PC-9 (cell line): ENCODE measurements at regions not wholly inside any gene's neighbourhood (a gene's known extent, or its start where the extent isn't known, plus 50 kb on each side); places are given as distances from the start of the nearest gene placed in this dataset.

ENCODE experiments used
- BruUV-seq: library from RNA; stranded (reverse); fragments of 400-500 nt; replicated peaks from 2 replicates; lab custom pipeline; 2021; lab: Mats Ljungman, UMichigan
- CTCF ChIA-PET: fragments of 300-600 bp; sonication (Branson Sonifier 250); formaldehyde crosslinking; loops from one replicate; lab custom pipeline; 2022; ENCODE audit warnings: antibody characterized with exemption; lab: Charles Lee
- POLR2A ChIA-PET: fragments of 300-600 bp; sonication (Branson Sonifier 250); formaldehyde crosslinking; loops from one replicate; lab custom pipeline; 2022; ENCODE audit warnings: antibody characterized with exemption; ENCODE audit not compliant: unreplicated experiment; lab: Charles Lee
- DNase-seq, 2 experiments: peaks; one replicate each; pipeline versions ENCODE4 v3.0.0 to v3.0.0-alpha.2; 2015 to 2022; ENCODE audit warnings: mixed read lengths in 1 of 2
- H2AFZ ChIP-seq: fragments of 200-600 bp; sonication (generic); 2 replicates; pipeline ENCODE4 v1.8.1; 2017; ENCODE audit warnings: antibody characterized with exemption
- H3F3A ChIP-seq: fragments of 200-600 bp; sonication (generic); 2 replicates; pipeline ENCODE4 v1.8.1; 2017; ENCODE audit warnings: antibody characterized with exemption, mild to moderate bottlenecking, low read depth; ENCODE audit not compliant: insufficient read depth
- H3K27ac ChIP-seq: fragments of 200-600 bp; sonication (generic); 2 replicates; pipeline ENCODE4 v1.6.1; 2016; ENCODE audit warnings: mixed run types
- H3K27me3 ChIP-seq: fragments of 200-600 bp; sonication (generic); 2 replicates; pipeline ENCODE4 v1.6.1; 2016; ENCODE audit warnings: low read depth, mixed run types; ENCODE audit not compliant: insufficient read depth
- H3K36me3 ChIP-seq: fragments of 200-600 bp; sonication (generic); 2 replicates; pipeline ENCODE4 v1.6.1; 2016; ENCODE audit warnings: low read depth, mixed run types
- H3K4me1 ChIP-seq: fragments of 200-600 bp; sonication (generic); replicated peaks from 2 replicates; pipeline ENCODE4 v1.6.1; 2016; ENCODE audit warnings: mixed run types; ENCODE audit not compliant: insufficient read depth
- H3K4me2 ChIP-seq: fragments of 200-600 bp; sonication (generic); 2 replicates; pipeline ENCODE4 v1.6.1; 2017; ENCODE audit warnings: mixed run types
- H3K4me3 ChIP-seq: fragments of 200-600 bp; sonication (generic); 2 replicates; pipeline ENCODE4 v1.6.1; 2016; ENCODE audit warnings: mixed run types
- H3K79me2 ChIP-seq: fragments of 200-600 bp; sonication (generic); 2 replicates; pipeline ENCODE4 v1.6.1; 2017; ENCODE audit warnings: low read depth, mixed run types
- H3K9me2 ChIP-seq: fragments of 200-600 bp; sonication (generic); 2 replicates; pipeline ENCODE4 v1.8.1; 2017; ENCODE audit warnings: mild to moderate bottlenecking; ENCODE audit not compliant: insufficient read depth
- H3K9me3 ChIP-seq: fragments of 200-600 bp; sonication (generic); 2 replicates; pipeline ENCODE4 v1.8.1; 2016; ENCODE audit warnings: low read depth; ENCODE audit not compliant: insufficient read depth
- H4K20me1 ChIP-seq: fragments of 200-600 bp; sonication (generic); 2 replicates; pipeline ENCODE4 v1.8.1; 2017; ENCODE audit not compliant: insufficient read depth
- CTCF ChIP-seq: fragments of 200-600 bp; sonication (generic); conservative IDR thresholded peaks from 2 replicates; pipeline ENCODE4 v1.6.1; 2017; ENCODE audit warnings: mixed run types, antibody characterized with exemption, mild to moderate bottlenecking, moderate library complexity
- EZH2 ChIP-seq: fragments of 200-600 bp; sonication (generic); IDR thresholded peaks from 2 replicates; pipeline ENCODE4 v1.8.0; 2017; ENCODE audit warnings: antibody characterized with exemption, low read depth
- intact Hi-C: fragments of 100-400 bp; cut with micrococcal nuclease; formaldehyde crosslinking; loops from one replicate; pipeline ENCODE4 v1.10.0; 2022; ENCODE audit not compliant: unreplicated experiment

GRCh38 chr11:41578421-41579051 is 119.1 kb upstream of the LRRC4C start:
- Histone ChIP-seq H3K36me3 (no peaks in the 10 kb centered on the region), H3K4me3 (no peak overlapping the region), H3K27ac (no peak overlapping the region), H4K20me1 (no peaks in the 10 kb centered on the region), H3F3A (no peaks in the 10 kb centered on the region), H2AFZ (peak overlapping the region; percentile 52; the same call in 1 of the 2 replicates), H3K27me3 (no peaks in the 10 kb centered on the region), H3K9me2 (no peaks in the 10 kb centered on the region), H3K79me2 (no peaks in the 10 kb centered on the region), H3K4me2 (peak overlapping the region; percentile 32; the same call in 1 of the 2 replicates), H3K9me3 (no peaks in the 10 kb centered on the region; the same call in 1 of the 2 replicates), H3K4me1 (no peaks in the 10 kb centered on the region)
- no peak for DNase-seq
- ChIA-PET POLR2A (no interaction called here), CTCF (no interaction called here)
- TF ChIP-seq EZH2 (no peak), CTCF (no peak)
- intact Hi-C loops = no loop called here
- no TSS peak for BruUV-seq

GRCh38 chr11:41579546-41579945 is 120.1 kb upstream of the LRRC4C start:
- H2AFZ ChIP-seq = no peak overlapping the region
- intact Hi-C loops = no loop called here
- H4K20me1 ChIP-seq = no peaks in the 10 kb centered on the region
- H3K9me3 ChIP-seq = no peaks in the 10 kb centered on the region
- no peak overlapping the region for H3K27ac ChIP-seq
- H3K4me2 ChIP-seq = no peak overlapping the region
- BruUV-seq = no TSS peak
- TF ChIP-seq EZH2 (no peak), CTCF (no peak)
- no peaks in the 10 kb centered on the region for H3K79me2 ChIP-seq
- POLR2A ChIA-PET = no interaction called here
- no peaks in the 10 kb centered on the region for H3K27me3 ChIP-seq
- H3K4me3 ChIP-seq = no peak overlapping the region
- CTCF ChIA-PET = no interaction called here
- no peaks in the 10 kb centered on the region for H3K9me2 ChIP-seq
- no peaks in the 10 kb centered on the region for H3K4me1 ChIP-seq
- DNase-seq = no peak
- no peaks in the 10 kb centered on the region for H3F3A ChIP-seq
- no peaks in the 10 kb centered on the region for H3K36me3 ChIP-seq

GRCh38 chr11:41609511-41609910 is 150.1 kb upstream of the LRRC4C start:
- no peaks in the 10 kb centered on the region for H3K36me3 ChIP-seq
- H2AFZ ChIP-seq = no peak overlapping the region
- no peaks in the 10 kb centered on the region for H3K27me3 ChIP-seq
- H3K9me2 ChIP-seq = no peaks in the 10 kb centered on the region
- BruUV-seq = no TSS peak
- no peak overlapping the region for H3K4me3 ChIP-seq
- no peak overlapping the region for H3K4me2 ChIP-seq
- ChIA-PET CTCF (no interaction called here), POLR2A (no interaction called here)
- no peak for TF ChIP-seq CTCF
- TF ChIP-seq EZH2 = no peak
- intact Hi-C loops = no loop called here
- H3F3A ChIP-seq = no peaks in the 10 kb centered on the region
- H3K79me2 ChIP-seq = no peaks in the 10 kb centered on the region
- DNase-seq = no peak
- H3K4me1 ChIP-seq = no peaks in the 10 kb centered on the region
- H3K9me3 ChIP-seq = no peaks in the 10 kb centered on the region
- no peaks in the 10 kb centered on the region for H4K20me1 ChIP-seq
- no peak overlapping the region for H3K27ac ChIP-seq
